ENCODE measurements at regions not wholly inside any gene's neighbourhood (a gene's known extent, or its start where the extent isn't known, plus 50 kb on each side); places are given as distances from the start of the nearest gene placed in this dataset.

DNA sequence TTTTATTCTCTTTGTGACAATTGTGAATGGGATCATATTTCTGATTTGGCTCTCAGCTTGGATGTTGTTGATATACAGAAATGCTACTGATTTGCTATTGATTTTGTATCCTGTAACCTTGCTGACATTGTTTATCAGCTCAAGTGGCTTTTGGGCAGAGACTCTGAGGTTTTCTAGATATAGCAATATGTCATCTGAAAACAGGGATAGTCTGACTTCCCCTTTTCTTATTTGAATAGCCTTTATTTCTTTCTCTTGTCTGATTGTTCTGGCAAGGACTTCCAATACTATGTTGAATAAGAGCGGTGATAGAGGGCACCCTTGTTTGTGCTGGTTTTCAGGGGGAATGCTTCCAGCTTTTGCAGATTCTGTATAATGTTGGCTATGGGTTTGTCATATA lies 150.8 kb downstream of the FASLG start:
- intact Hi-C loops (cut with micrococcal nuclease): no loop called here
- Mint-ChIP-seq H3K4me1 (peaks cover 21% of the 10 kb centered on the region), H3K9me3 (no peaks in the 10 kb centered on the region), H3K36me3 (ENCODE audit: low read depth) (no peaks in the 10 kb centered on the region), H3K4me3 (no peak overlapping the region), H3K27ac (no peak overlapping the region), H3K27me3 (no peaks in the 10 kb centered on the region)
- ATAC-seq (ENCODE audit: low read depth) (no peak), DNase-seq (no peak)
- CTCF ChIA-PET: interaction anchor here (1.2 kb wide), 1 partner anchor 16 kb away, joined by 4 read pairs; no protein-coding TSS in a partner anchor
- TF ChIP-seq, protein P1, sequence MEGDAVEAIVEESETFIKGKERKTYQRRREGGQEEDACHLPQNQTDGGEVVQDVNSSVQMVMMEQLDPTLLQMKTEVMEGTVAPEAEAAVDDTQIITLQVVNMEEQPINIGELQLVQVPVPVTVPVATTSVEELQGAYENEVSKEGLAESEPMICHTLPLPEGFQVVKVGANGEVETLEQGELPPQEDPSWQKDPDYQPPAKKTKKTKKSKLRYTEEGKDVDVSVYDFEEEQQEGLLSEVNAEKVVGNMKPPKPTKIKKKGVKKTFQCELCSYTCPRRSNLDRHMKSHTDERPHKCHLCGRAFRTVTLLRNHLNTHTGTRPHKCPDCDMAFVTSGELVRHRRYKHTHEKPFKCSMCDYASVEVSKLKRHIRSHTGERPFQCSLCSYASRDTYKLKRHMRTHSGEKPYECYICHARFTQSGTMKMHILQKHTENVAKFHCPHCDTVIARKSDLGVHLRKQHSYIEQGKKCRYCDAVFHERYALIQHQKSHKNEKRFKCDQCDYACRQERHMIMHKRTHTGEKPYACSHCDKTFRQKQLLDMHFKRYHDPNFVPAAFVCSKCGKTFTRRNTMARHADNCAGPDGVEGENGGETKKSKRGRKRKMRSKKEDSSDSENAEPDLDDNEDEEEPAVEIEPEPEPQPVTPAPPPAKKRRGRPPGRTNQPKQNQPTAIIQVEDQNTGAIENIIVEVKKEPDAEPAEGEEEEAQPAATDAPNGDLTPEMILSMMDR (IDR thresholded peaks at IDR 0.05): no peak
- POLR2A ChIA-PET: no interaction called here

DNA sequence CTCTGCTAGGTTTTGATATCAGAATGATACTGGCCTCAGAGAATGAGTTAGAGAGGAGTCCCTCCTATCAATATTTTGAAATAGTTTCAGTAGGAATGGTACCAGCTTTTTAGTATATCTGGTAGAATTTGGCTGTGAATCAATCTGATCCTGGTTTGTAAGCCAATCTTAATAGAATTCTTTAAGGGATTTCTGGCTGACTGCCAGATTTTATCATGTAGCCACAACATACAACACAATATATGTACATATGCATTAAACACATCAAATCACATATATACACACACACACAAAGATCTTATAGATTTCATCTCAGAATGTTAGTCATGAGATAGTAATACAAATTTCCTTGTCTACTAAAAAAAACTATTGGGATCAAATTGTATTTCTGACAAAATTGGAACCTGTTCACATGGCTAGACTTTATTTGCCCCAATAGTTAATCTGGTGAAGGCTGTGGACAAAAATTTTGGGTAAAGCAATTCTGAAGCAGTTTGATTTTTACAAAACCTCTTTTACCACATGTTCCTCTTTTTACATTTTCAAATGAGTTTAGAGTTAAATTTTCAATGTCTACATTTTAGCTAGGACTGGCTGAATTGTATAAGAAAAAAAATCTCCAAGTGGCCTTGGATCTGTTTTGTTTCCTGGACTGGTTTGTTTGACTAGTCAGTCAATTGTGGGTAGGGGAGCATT lies 151.7 kb downstream of the FASLG start:
- H3K4me3 Mint-ChIP-seq: no peak overlapping the region
- no peaks in the 10 kb centered on the region for H3K9me3 Mint-ChIP-seq
- TF ChIP-seq, protein P1 (IDR thresholded peaks at IDR 0.05): no peak
- intact Hi-C loops (cut with micrococcal nuclease): no loop called here
- no peaks in the 10 kb centered on the region for H3K36me3 Mint-ChIP-seq (ENCODE audit: low read depth)
- ATAC-seq (ENCODE audit: low read depth): no peak
- H3K27ac Mint-ChIP-seq: no peak overlapping the region
- DNase-seq: no peak
- ChIA-PET POLR2A (interaction anchor here (0.7 kb wide), 1 partner anchor 30 kb away, joined by 3 read pairs; no protein-coding TSS in a partner anchor), CTCF (interaction anchor here (1.2 kb wide), 1 partner anchor 16 kb away, joined by 4 read pairs; no protein-coding TSS in a partner anchor)
- no peaks in the 10 kb centered on the region for H3K27me3 Mint-ChIP-seq
- peaks cover 21% of the 10 kb centered on the region for H3K4me1 Mint-ChIP-seq

DNA sequence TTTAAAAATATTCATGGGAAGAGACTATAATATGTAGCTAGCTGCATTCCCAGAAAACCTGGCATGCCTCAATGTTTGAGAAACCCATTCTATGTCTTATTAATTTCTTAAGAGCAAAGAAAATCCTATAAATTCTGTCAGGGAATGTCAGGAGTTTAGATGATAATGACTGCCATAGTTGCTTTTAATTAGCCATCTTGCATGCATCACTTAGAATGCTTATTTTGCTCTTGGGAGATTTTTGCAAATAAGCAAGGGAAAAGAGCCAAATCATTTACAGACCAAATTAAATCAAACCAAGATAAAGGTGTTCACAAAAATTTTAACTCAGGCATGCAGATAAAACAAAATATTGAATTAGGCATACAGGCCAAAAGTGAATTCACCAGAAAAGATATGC lies 152.8 kb downstream of the FASLG start:
- TF ChIP-seq, protein P1 (IDR thresholded peaks at IDR 0.05): no peak
- ChIA-PET POLR2A (interaction anchor here (0.6 kb wide), 1 partner anchor 1931 kb away, joined by 3 read pairs; no protein-coding TSS in a partner anchor), CTCF (no interaction called here)
- DNase-seq: no peak
- no peaks in the 10 kb centered on the region for H3K9me3 Mint-ChIP-seq
- H3K36me3 Mint-ChIP-seq (ENCODE audit: low read depth): no peaks in the 10 kb centered on the region
- H3K4me1 Mint-ChIP-seq: peaks cover 26% of the 10 kb centered on the region
- ATAC-seq (ENCODE audit: low read depth): no peak
- intact Hi-C loops (cut with micrococcal nuclease): no loop called here
- H3K4me3 Mint-ChIP-seq: no peak overlapping the region
- H3K27ac Mint-ChIP-seq: no peak overlapping the region
- H3K27me3 Mint-ChIP-seq: no peaks in the 10 kb centered on the region

DNA sequence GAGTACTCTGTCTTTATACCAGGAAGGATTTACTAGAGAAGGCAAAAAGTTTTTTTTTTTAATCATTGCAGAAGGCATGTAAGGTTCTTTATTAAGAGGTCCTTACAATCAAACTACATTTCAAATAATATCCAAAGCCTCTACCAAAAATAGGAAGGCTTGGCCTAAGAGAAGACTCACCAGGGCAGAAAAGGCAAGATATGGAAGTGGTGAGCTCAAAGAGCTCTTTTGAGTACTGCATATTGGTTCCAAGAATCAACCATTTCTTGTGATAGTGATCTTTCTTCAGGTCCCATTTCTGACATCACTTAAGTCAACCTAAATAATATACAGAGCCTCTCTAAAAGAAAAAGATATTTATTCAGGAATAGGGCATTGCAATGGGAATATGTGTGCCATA lies 153.2 kb downstream of the FASLG start:
- ChIA-PET POLR2A (no interaction called here), CTCF (no interaction called here)
- TF ChIP-seq, protein P1 (IDR thresholded peaks at IDR 0.05): no peak
- no peak overlapping the region for H3K4me3 Mint-ChIP-seq
- H3K36me3 Mint-ChIP-seq (ENCODE audit: low read depth): no peaks in the 10 kb centered on the region
- intact Hi-C loops (cut with micrococcal nuclease): no loop called here
- peaks cover 31% of the 10 kb centered on the region for H3K4me1 Mint-ChIP-seq
- DNase-seq (no peak), ATAC-seq (ENCODE audit: low read depth) (no peak)
- no peak overlapping the region for H3K27ac Mint-ChIP-seq
- H3K27me3 Mint-ChIP-seq: no peaks in the 10 kb centered on the region
- H3K9me3 Mint-ChIP-seq: no peaks in the 10 kb centered on the region

DNA sequence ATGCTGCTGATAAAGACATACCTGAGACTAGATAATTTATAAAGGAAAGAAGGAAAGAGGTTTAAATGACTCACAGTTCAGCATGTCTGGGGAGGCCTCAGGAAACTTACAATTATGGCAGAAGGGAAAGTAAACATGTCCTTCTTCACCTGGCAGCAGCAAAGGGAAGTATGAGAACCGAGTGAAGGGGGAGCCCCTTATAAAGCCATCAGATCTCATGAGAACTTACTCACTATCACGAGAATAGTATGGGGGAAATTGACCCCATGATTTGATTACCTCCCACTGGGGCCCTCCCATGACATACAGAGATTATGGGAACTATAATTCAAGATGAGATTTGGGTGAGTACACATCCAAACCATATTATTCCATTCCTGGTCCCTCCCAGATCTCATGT lies 154.4 kb downstream of the FASLG start:
- ChIA-PET CTCF (no interaction called here), POLR2A (no interaction called here)
- H3K4me1 Mint-ChIP-seq: peaks cover 43% of the 10 kb centered on the region

More for the DNA sequence above, 154.4 kb downstream of the FASLG start:
- Mint-ChIP-seq H3K27ac (peak overlapping the region; percentile 6), H3K27me3 (no peaks in the 10 kb centered on the region), H3K36me3 (ENCODE audit: low read depth) (no peaks in the 10 kb centered on the region), H3K9me3 (no peaks in the 10 kb centered on the region), H3K4me3 (no peak overlapping the region)
- intact Hi-C loops (cut with micrococcal nuclease): no loop called here
- DNase-seq (no peak), ATAC-seq (ENCODE audit: low read depth) (no peak)
- TF ChIP-seq, protein P1 (IDR thresholded peaks at IDR 0.05): no peak

Measured in activated B cell treated with CpG ODN at 0.5 μM for 24 hours (primary cell).